ENCODE measurements at regions not wholly inside any gene's neighbourhood (a gene's known extent, or its start where the extent isn't known, plus 50 kb on each side); places are given as distances from the start of the nearest gene placed in this dataset.

- TF ChIP-seq EZH2 (IDR thresholded peaks at IDR 0.05; ENCODE audit: borderline replicate concordance, low read depth, low read length, poor library complexity, severe bottlenecking) (no peak), CTCF (conservative IDR thresholded peaks at IDR 0.05; ENCODE audit: low read depth, low read length) (no peak)
These were observed 132.6 kb upstream of the PDE4D start for GRCh38 chr5:60026161-60026560.

All from A673 (cell line).